ENCODE measurements at regions not wholly inside any gene's neighbourhood (a gene's known extent, or its start where the extent isn't known, plus 50 kb on each side); places are given as distances from the start of the nearest gene placed in this dataset.

DNA sequence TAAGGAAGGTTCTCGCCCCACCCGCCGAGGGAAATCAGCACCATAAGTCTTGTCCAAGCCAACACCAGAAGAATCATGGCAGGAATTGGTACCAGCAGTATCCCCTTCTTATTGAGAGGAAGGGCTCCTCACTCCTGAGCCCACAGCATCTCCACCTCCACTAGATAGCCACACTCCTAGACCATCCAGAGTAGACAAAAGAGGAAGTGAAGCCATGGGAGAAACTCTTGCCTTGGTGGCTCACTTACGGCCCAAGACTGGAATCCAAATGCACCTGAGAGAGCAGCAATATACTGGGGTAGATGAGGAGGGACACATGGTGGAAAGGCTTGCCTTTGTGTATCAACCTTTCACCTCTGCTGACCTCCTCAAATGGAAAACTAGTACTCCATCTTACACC is 255.3 kb upstream of the PRKX start:
- TF ChIP-seq IKZF1 (conservative IDR thresholded peaks at IDR 0.05) = no peak
- no peak for TF ChIP-seq CTCF (IDR thresholded peaks at IDR 0.05 in 2 of 3, conservative IDR thresholded peaks at IDR 0.05 in 1 of 3; ENCODE audit: control insufficient read depth in 2 of 3, extremely low read depth in 1 of 3, insufficient read depth in 1 of 3, low read depth in 3 of 3, low read length in 3 of 3)
- no peak for TF ChIP-seq BMI1 (IDR thresholded peaks at IDR 0.05; ENCODE audit: borderline replicate concordance)
- no peak for TF ChIP-seq RFX5 (IDR thresholded peaks at IDR 0.05; ENCODE audit: low read depth, low read length)
- no peak for TF ChIP-seq ESRRA (IDR thresholded peaks at IDR 0.05; ENCODE audit: low read length)
- TF ChIP-seq, protein P1, sequence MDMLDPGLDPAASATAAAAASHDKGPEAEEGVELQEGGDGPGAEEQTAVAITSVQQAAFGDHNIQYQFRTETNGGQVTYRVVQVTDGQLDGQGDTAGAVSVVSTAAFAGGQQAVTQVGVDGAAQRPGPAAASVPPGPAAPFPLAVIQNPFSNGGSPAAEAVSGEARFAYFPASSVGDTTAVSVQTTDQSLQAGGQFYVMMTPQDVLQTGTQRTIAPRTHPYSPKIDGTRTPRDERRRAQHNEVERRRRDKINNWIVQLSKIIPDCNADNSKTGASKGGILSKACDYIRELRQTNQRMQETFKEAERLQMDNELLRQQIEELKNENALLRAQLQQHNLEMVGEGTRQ (IDR thresholded peaks at IDR 0.05; ENCODE audit: borderline replicate concordance, low read depth, low read length) = no peak
- TF ChIP-seq SMC3 (IDR thresholded peaks at IDR 0.05; ENCODE audit: borderline replicate concordance, low read length) = no peak
- no peak for TF ChIP-seq FOS (IDR thresholded peaks at IDR 0.05; ENCODE audit: borderline replicate concordance, extremely low read depth, insufficient read length)
- no peak for TF ChIP-seq BHLHE40 (IDR thresholded peaks at IDR 0.05; ENCODE audit: borderline replicate concordance in 1 of 2, low read depth in 2 of 2, low read length in 1 of 2)
- no peak for TF ChIP-seq REST (IDR thresholded peaks at IDR 0.05; ENCODE audit: low read depth, low read length)

All from GM12878 (cell line).